A673 (cell line): ENCODE measurements at regions not wholly inside any gene's neighbourhood (a gene's known extent, or its start where the extent isn't known, plus 50 kb on each side); places are given as distances from the start of the nearest gene placed in this dataset.

Experiments
- BruUV-seq: library from RNA; stranded (reverse); fragments of 400-500 nt; replicated peaks from 2 replicates; lab custom pipeline; 2021; lab: Mats Ljungman, UMichigan
- CTCF ChIA-PET: fragments of 300-600 bp; sonication (Branson Sonifier 250); formaldehyde crosslinking; loops from one replicate; lab custom pipeline; 2022; ENCODE audit warnings: antibody characterized with exemption; lab: Charles Lee
- POLR2A ChIA-PET: fragments of 300-600 bp; sonication (Branson Sonifier 250); formaldehyde crosslinking; loops from one replicate; lab custom pipeline; 2022; ENCODE audit warnings: antibody characterized with exemption; ENCODE audit not compliant: low non-redundant PET; lab: Charles Lee
- DNase-seq: peaks from one replicate; pipeline ENCODE4 v3.0.0-alpha.2; 2015; ENCODE audit warnings: low spot score
- H3K27ac ChIP-seq: fragments of 200-600 bp; sonication (generic); 2 replicates; pipeline ENCODE4 v1.5.1; 2016; ENCODE audit warnings: mixed run types, low read depth, mild to moderate bottlenecking, mixed read lengths, antibody characterized with exemption, low read length; ENCODE audit not compliant: poor library complexity, severe bottlenecking
- H3K27me3 ChIP-seq: fragments of 200-600 bp; sonication (generic); replicated peaks from 2 replicates; pipeline ENCODE4 v1.6.1; 2017; ENCODE audit warnings: mixed run types, low read depth, mild to moderate bottlenecking, mixed read lengths, antibody characterized with exemption, low read length; ENCODE audit not compliant: insufficient read depth, poor library complexity
- H3K36me3 ChIP-seq: fragments of 200-600 bp; sonication (generic); 2 replicates; pipeline ENCODE4 v1.6.1; 2016; ENCODE audit warnings: mixed run types, mild to moderate bottlenecking, mixed read lengths, antibody characterized with exemption, low read length; ENCODE audit not compliant: insufficient read depth, poor library complexity, severe bottlenecking
- H3K4me1 ChIP-seq: fragments of 200-600 bp; sonication (generic); 2 replicates; pipeline ENCODE4 v1.6.1; 2017; ENCODE audit warnings: mixed run types, mild to moderate bottlenecking, mixed read lengths, antibody characterized with exemption, low read length; ENCODE audit not compliant: insufficient read depth, poor library complexity, severe bottlenecking
- H3K4me3 ChIP-seq: fragments of 200-600 bp; sonication (generic); 2 replicates; pipeline ENCODE4 v1.5.1; 2016; ENCODE audit warnings: low read depth, mixed run types, mild to moderate bottlenecking, mixed read lengths, low read length; ENCODE audit not compliant: poor library complexity, severe bottlenecking
- H3K9me3 ChIP-seq: fragments of 200-600 bp; sonication (generic); 2 replicates; pipeline ENCODE4 v1.6.1; 2016; ENCODE audit warnings: mixed run types, low read depth, mild to moderate bottlenecking, mixed read lengths, antibody characterized with exemption, low read length; ENCODE audit not compliant: poor library complexity, severe bottlenecking
- EZH2 ChIP-seq: fragments of 200-600 bp; sonication (generic); IDR thresholded peaks from 2 replicates; pipeline ENCODE4 v1.6.1; 2017; ENCODE audit warnings: borderline replicate concordance, low read depth, mild to moderate bottlenecking, mixed read lengths, antibody characterized with exemption, low read length; ENCODE audit not compliant: poor library complexity, severe bottlenecking
- intact Hi-C: fragments of 100-400 bp; cut with micrococcal nuclease; formaldehyde crosslinking; loops from one replicate; pipeline ENCODE4 v1.10.0; 2022; ENCODE audit not compliant: unreplicated experiment
- TF ChIP-seq, protein P1 (sequence below): fragments of 300-800, 200-600 bp; sonication (generic); conservative IDR thresholded peaks from 2 replicates; pipeline ENCODE4 v1.5.1; 2017; ENCODE audit warnings: low read depth, mild to moderate bottlenecking, antibody characterized with exemption, low read length, moderate library complexity, mixed read lengths

- TF ChIP-seq, protein P1, sequence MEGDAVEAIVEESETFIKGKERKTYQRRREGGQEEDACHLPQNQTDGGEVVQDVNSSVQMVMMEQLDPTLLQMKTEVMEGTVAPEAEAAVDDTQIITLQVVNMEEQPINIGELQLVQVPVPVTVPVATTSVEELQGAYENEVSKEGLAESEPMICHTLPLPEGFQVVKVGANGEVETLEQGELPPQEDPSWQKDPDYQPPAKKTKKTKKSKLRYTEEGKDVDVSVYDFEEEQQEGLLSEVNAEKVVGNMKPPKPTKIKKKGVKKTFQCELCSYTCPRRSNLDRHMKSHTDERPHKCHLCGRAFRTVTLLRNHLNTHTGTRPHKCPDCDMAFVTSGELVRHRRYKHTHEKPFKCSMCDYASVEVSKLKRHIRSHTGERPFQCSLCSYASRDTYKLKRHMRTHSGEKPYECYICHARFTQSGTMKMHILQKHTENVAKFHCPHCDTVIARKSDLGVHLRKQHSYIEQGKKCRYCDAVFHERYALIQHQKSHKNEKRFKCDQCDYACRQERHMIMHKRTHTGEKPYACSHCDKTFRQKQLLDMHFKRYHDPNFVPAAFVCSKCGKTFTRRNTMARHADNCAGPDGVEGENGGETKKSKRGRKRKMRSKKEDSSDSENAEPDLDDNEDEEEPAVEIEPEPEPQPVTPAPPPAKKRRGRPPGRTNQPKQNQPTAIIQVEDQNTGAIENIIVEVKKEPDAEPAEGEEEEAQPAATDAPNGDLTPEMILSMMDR = no peak
- no TSS peak for BruUV-seq
- POLR2A ChIA-PET = no interaction called here
- intact Hi-C loops = no loop called here
- no peak overlapping the region for H3K4me3 ChIP-seq
- DNase-seq = no peak
- no peaks in the 10 kb centered on the region for H3K27me3 ChIP-seq
- no peaks in the 10 kb centered on the region for H3K9me3 ChIP-seq
- CTCF ChIA-PET = no interaction called here
- no peak overlapping the region for H3K27ac ChIP-seq
- peaks cover 5% of the 10 kb centered on the region for H3K4me1 ChIP-seq
- H3K36me3 ChIP-seq = no peaks in the 10 kb centered on the region
Measured at GRCh38 chr12:98146043-98146442, 369.3 kb upstream of the TMPO start.

DNA sequence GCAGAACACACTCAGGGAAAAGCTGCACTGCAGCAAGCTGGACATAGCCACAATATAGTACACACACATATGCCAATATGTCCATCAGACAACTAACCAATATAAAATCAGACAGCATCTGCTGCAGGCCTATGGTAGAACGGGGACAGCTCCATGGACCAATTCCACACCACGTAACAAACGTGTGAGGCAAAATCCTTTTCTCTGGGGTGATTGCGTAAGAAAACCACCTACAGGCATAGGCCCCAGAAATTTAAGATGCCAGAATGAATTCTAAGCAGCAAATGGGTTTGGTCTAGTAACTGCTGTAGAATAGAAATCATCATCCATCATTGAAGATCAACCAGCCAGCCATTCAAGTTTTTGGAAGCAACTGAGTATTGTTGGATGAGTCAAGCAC is 368.9 kb upstream of the TMPO start:
- Histone ChIP-seq H3K4me3 (no peak overlapping the region), H3K36me3 (no peaks in the 10 kb centered on the region), H3K9me3 (no peaks in the 10 kb centered on the region), H3K27me3 (no peaks in the 10 kb centered on the region), H3K4me1 (peaks cover 9% of the 10 kb centered on the region), H3K27ac (no peak overlapping the region)
- DNase-seq = no peak
- ChIA-PET CTCF (no interaction called here), POLR2A (no interaction called here)
- TF ChIP-seq, protein P1 = no peak
- TF ChIP-seq EZH2 = no peak
- intact Hi-C loops = no loop called here
- no TSS peak for BruUV-seq

DNA sequence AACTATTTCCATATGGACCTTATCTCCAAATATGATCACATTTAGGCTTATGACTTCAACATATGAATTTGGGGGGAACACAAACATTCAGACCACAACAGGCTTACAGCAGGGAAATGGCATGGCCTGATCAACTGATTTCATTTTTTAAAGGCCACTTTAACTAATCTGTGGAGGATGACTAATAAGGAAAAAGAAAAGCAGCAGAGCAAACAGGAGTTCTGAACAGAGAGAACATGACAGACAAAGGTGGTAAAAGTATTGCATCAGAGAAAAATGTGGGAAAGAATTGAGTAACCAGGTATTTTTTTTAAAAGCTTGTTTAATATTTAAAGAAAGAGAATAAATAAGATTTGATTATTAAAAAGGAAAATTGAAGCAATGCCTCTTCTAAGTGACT is 366.1 kb upstream of the TMPO start:
- intact Hi-C loops = no loop called here
- no peak overlapping the region for H3K27ac ChIP-seq
- ChIA-PET CTCF (no interaction called here), POLR2A (no interaction called here)
- peaks cover 32% of the 10 kb centered on the region for H3K4me1 ChIP-seq
- TF ChIP-seq, protein P1 = no peak
- TF ChIP-seq EZH2 = no peak
- no peaks in the 10 kb centered on the region for H3K36me3 ChIP-seq
- DNase-seq = no peak
- no peaks in the 10 kb centered on the region for H3K9me3 ChIP-seq
- no TSS peak for BruUV-seq
- H3K27me3 ChIP-seq = no peaks in the 10 kb centered on the region
- H3K4me3 ChIP-seq = no peak overlapping the region
